HG02588 (cell line): ENCODE measurements at regions not wholly inside any gene's neighbourhood (a gene's known extent, or its start where the extent isn't known, plus 50 kb on each side); places are given as distances from the start of the nearest gene placed in this dataset.
"Not testable (repeated sequence)": the region's sequence is repeated elsewhere in the genome, so short reads cannot be mapped to it uniquely, and the experiment has no call there.

Experiments
- ATAC-seq: cut with Tn5 transposase; IDR thresholded peaks from one replicate; pipeline ENCODE4 v1.9.1; 2021; ENCODE audit warnings: mild to moderate bottlenecking, moderate library complexity; ENCODE audit not compliant: unreplicated experiment

DNA sequence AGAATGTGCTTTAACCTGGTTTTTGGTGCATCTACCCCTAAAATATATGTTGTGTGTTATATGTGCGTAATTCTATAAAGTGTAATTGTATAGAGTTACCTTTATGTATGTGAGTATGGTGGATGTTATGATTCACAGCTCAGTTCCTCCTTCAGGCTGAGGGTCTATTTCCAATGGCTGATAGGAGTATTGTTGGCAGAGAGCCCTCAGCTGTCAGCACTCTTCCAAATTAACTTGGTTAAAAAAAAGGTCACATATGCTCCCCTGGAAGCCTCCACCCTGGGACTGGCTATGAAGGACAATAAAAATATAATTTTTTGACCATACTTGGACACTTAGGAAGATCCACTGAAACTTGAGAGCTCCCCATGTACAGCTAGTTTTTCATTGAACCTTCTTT, 250.4 kb upstream of the CDH12 start:
- ATAC-seq, result no peak

DNA sequence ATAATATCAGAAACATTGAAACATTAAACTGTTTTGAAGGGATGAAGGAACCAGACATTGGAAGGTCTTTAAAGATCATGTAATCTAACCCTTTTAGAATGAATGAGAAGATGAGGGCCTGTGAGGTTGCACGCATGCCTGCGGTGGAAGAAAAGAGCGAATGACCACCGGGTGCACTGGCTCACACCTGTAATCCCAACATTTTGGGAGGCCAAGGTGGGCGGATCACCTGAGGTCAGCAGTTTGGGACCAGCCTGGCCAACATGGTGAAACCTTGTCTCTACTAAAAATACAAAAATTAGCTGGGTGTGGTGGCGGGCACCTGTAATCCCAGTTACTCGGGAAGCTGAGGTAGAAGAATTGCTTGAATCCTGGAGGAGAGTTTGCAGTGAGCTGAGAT, 242.3 kb upstream of the CDH12 start:
- ATAC-seq, result not testable (repeated sequence)

DNA sequence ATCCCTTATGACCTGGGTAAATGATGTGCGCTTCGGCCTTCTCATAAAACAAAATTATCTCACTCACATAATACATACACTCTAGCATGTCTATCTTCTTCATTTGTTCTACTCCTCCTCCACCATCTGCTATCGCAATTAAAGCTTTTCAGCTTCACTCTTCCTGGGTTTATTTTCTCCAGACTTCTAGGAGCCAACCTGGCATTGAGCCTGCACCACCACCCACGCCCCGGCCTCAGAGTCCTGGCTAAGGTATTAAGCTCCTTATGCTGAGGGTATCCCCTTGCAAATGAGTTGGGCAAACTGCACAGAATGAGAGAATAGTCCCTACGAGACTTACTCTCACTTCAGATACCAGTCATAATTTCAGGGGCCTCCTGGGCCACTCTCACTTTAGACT, 236.1 kb upstream of the CDH12 start:
- ATAC-seq, result no peak

DNA sequence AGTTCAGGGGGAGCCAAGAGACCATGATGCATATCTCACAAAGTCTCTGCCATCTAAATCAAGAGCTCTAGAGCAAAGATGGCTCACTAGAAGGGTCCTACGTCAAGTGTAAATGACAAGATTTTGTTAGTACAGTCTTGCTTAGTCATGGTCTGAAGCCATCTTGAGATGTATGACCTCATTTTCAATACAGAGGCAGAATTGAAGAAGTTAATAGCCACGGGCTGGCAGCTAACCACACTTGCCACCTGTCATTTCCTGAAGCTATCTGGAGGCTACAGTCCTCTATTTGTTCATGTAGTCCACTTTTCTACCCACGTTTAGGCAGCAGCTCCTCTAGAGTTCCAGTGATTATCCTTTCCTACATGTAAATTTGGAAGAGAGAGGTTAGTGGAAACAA, 231.7 kb upstream of the CDH12 start:
- peak; percentile 70 for ATAC-seq

DNA sequence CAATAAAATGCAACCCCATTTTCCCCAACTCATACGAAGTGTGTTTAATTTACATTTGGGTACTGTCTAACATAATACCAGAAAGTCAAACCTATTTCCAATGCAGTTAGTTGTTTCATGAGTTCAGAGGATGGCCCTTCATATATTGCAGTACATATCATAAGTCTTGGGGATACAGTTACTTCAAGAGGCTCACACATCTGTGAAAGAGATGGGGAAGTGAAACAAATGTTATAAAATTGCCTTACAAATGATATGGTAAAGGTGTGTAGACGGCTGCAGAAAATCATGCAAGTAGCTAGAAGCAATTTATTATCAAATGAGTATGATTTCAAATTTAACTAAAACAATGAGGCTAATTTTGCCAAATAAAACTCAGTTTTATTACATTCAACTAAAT, 219.0 kb upstream of the CDH12 start:
- peak; percentile 67 for ATAC-seq

DNA sequence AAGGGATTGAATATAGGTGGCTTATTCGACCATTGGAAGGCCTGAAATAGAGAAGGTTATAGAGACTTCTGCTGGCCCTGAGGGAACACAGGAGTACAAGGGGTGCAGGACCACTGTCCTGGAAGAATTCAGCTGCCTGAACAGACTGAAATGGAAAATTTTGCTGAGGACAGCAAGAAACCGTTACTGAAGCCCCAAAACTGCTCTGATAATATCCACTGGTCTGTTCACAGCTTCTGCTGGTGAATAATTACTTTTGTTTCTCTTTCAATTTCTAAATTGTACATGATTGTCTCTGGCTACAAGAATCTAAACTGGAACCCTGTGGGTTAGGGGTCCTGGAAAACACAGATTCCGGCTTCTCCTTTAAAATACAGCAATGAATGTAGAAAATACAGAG, 218.5 kb upstream of the CDH12 start:
- no peak for ATAC-seq

DNA sequence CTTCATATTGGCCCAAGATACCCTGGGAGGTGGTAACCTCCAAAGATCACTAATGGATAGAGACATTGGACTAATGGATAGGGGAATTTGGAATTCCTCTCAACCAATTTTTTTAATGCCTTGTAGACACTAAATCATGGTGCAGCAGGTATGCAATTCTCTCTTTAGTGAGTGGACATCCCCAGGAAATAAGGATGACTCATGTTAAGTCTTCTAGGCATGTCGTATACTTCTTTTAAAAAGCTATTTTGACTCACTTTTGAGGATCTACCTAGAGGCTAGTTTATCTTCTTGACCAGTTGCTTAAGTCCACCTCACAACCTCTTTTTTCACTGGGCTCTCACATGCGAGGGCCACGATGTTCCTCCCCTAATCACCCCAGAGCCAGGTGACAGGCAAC, 211.6 kb upstream of the CDH12 start:
- ATAC-seq, result no peak

DNA sequence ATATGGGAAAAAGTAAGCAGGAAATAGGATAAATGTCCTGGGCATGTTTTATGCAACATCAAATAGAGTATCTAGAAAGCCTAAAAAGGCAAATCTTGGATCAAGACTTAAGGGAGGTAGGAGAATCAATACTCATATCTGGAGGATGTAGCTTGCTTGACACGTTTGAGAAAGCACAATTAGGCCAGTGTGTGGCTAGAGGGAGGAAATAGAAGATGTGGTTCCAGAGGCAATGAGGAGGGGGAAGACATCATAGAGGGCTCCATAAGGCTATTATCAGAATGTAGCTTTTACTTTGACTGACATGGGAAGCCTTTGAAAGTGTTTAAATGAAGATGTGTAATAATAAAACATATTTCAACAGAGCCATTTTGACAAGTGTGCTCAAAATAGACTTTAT, 200.7 kb upstream of the CDH12 start:
- ATAC-seq, result no peak

DNA sequence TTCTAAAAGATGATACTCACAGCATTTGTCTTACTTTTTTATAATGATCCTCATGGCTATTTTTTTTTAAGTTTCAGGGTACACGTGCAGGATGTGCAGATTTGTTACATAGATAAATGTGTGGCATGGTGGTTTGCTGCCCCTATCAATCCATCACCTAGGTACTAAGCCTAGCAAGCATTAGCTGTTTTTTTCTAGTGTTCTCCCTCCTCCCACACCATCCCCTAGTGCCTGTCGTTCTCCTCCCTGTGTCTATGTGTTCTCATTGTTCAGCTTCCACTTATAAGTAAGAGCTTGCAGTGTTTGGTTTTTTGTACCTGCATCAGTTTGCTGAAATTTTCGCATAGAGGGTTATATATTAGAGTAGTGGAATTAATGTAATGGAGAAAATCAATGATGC, 189.1 kb upstream of the CDH12 start:
- ATAC-seq, result no peak

DNA sequence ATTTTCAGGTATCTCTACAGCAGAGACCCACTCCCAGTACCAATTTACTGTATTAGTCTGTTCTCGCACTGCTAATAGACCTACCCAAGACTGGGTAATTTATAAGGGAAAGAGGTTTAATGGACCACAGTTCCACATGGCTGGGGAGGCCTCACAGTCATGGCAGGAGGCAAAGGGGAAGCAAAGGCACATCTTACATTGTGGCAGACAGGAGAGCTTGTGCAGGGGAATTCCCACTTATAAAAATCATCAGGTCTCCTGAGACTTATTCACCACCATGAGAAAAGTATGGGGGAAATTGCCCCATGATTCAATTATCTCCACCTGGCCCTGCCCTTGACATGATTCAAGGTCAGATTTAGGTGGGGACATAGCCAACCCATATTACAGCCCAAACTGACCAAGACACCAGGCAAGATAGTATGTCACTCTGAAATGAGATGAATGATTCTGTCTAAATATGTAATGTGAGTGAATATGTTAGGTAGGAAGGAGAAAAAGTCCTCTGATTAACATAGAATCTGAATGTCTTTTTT, 182.5 kb upstream of the CDH12 start:
- ATAC-seq, result no peak

DNA sequence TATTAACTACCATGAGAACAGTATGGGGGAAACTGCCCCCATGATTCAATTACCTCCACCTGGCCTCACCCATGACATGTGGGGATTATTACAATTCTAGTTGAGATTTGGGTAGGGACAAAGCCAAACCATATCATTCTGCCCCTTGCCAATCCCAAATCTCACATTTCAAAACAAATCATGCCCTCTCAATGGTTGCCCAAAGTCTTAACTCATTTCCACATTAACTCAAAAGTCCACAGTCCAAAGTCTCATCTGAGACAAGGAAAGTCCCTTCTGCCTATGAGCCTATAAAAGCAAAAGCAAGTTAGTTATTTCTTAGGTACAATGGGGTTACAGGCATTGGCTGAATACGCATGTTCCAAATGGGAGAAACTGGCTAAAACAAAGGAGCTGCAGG, 180.7 kb upstream of the CDH12 start:
- ATAC-seq, result no peak

DNA sequence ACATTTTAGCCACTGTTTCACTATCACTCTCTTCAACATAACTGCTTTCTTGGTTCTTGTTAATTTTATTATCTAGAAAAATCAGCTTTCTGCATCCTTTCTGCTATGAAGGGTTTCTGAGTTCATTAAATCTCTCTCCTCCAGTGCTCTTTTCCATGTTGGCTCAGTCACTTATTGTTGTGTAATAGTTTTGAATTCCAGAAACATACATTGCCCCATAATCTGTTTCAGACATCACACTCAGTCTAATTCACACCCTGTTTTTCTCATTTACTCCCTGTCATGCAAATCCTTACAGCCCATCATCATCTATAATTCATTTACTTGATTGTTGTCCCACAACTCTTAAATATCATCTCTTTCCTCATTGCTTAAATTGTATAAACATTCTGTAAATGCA, 176.1 kb upstream of the CDH12 start:
- ATAC-seq, result no peak

DNA sequence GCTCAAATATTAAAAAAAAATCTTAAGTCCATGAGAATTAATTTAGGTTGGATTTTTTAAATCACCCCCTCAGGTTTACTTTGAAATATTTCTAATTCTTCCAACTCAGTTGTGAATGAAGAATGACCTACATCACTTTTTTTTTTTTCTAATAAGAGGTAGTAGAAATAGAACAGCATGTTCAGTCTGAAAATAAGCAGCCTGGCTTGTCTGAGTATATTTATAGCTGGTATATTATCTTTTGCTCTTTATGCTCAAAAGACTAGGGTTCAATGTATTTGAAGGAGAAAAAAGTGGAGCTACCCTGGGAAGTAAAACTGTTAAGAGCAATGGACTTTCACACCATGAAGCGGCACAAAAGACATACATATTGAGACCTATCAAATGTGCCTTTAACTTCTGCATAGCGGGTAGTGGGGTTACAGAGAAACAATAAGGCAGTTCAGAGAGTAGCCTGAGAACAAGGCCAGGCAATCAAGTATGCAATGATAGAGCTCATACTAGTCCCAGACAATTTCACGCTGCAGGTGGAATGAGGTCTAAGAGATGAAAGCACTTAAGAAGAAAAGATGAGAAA, 175.4 kb upstream of the CDH12 start:
- ATAC-seq, result no peak

DNA sequence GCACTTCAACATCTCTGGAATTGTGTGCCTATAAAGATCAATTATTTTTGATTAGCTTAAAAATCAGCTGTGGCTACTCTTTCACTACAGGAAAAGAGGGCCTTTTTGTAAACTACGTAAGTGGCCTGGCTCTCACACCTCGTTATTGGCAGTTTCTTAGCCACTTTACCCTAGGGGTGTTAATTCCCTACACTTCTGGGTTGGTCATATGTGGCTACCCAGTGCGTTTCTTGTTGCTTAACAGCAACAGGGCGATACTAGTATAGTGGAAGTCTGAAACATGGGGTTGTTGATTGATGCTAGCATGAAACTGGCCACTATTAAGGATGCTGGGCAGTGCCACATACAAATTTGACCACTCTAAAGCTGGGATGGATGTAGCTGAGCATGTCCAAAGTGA, 174.7 kb upstream of the CDH12 start:
- ATAC-seq, result no peak

DNA sequence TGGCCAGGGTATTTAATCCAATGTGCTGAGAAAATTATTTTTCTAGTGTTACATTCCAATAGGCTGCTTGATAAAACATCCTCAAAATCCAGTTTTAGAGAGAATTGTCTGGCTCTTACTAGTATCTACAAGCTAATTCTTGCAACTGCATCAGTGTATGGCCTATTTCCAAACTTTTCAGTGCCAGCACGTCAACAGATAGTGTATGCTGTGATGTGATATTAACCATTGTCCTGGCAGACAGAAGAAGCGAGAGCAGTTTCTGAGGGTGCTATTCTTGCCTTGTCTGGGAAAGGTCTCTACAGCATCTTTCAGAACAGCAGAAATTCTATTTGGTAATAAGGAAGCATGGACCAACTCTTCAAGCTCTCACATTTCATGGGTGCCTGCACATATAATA, 174.2 kb upstream of the CDH12 start:
- ATAC-seq, result no peak

DNA sequence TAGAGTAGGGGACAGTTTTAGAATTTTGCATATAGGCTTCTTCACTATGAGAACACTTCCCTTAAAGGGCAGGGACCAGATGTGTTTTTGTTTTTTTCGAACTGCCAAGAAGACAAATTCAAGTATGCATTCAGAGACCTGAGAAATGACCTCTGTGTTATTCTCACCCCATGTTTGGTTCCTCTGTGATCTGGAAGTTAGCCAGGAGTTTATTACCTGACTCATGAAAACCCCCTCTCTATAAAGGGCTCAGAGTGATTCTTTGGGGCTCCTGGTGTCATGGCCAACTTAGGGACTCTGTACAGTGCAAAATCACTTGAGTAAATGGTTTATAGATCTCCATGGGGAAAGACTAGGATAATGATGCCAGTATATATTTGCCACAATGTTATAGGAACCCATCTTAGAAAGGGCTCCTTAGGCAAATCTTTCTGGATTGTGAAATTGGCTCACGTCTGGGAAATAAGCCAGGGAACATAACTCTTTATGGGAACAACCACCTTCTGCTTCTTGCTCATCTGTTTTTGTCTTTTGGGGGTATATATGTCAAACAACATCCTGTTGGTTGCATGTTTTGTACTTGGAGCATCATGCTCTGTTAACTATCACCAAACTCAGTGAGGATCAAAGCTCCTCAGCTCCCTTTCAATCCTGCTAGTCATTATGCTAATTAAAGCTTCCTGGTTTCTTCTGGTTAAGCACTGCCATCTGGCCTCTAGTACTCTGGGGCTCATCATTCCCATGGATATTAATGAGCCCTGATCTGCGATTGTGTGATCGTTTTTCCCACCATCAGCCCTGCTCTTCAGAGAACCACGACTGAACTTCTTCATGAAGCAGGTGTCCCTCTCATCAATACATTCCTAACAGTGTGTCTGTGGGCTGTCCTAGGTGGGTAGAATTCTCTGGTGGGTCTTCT, 173.4 kb upstream of the CDH12 start:
- ATAC-seq, result no peak

DNA sequence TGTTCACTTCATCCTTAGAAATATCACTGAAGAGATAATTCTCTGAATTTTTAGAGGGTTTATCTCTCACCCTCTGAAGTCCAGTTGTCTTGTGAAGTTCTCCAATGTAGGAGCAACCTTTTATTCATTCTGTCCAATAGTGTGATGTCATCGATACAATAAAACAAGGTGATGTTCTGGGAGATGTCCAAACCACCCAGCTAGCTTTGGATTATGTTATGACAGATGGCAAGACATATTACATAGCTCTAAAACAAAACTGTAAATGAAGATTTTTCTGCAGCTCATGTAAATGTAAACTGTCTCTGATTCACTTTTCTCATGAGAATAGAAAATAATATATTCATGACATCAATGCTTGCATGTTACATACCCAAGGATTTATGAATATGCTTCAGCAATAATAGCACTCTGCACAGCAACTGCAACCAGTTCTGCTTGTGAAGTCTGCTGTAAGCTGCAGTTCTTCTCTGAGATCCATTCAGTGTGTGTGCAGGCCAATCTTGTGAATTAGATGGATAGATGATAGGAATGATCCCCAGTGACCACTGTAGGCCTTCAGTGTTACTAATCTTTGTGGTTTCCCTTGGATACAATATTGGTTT, 172.6 kb upstream of the CDH12 start:
- no peak for ATAC-seq

DNA sequence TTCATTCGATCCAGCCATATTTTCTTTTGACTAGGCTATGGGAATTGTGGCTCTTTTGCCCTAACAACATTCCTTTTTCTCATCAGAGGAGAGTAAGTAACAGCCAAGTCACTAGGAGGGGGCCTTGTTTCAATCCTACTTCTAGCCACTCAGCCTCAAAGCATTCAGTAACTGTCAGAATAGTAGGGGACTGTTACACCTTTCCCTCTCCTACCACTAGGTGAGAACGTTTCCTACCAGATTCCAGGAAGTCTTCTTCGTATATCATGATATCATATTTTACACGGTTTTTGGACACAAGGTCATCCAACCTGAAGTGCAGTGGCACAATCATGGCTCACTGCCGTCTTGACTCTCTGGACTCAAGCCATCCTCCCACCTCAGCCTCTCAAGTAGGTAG, 171.3 kb upstream of the CDH12 start:
- ATAC-seq, result no peak

DNA sequence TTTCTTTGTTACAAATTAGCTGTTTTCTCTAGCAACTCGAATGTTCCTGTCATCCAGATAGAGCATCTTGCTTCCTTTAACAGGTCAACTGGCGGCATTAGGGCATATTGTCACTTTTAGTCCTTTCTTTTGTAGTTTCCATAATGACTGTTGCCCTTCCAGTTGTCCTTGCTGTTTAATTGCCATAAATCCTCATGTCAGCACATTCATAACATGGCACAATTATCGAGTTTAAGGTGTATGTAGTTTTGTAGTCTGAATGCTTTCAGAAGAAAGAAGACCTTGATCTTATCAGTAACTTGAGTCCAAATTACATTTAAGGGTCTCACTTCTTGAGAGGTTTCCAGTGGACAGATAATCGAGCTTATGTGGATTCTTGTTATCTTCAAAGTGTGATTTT, 161.7 kb upstream of the CDH12 start:
- ATAC-seq, result no peak

DNA sequence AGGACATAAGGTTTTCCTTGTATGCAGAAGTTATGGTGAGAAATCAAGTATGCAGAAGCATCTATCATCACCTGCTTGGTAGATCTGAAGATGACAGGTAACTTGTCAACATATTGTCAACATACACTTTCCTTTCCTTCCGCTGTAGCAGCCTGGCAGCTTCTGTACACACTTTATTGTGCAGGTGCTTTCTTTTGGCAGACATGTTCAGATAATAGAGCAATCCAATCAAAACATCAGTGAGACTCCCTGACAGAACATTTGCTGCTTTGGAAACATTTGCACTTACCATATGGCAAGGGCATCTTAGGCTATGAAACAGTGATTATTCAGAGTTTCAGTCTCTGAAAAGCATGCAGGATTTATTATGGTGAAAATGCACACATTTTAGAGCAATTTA, 161.1 kb upstream of the CDH12 start:
- ATAC-seq, result no peak

DNA sequence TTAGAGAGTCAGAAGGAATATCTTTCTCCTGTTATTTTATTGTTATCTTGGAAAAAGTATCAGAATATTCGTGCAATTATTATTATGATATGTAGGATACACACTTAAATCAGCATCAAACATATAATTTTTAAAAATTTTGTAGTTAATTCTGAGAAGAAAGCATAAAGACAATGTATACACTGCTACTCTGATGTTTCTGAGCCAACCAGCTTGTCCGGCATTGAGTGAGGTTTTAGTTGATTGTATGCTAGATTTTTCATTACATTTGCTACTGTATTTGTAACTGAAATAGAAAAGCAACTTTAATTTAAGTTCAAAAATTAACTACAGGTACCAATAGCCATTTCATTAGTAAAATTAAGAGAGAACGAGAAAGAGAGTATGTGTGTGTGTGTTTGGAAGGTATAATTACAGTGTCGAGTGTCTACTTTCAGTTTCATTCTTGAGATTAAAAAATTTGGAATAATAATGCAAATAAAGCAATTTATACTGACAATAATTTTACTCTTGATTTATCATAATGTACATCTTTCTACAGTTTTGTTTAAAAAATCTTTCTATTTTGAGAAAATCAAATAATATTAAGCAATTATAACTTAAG, 160.4 kb upstream of the CDH12 start:
- ATAC-seq, result no peak

DNA sequence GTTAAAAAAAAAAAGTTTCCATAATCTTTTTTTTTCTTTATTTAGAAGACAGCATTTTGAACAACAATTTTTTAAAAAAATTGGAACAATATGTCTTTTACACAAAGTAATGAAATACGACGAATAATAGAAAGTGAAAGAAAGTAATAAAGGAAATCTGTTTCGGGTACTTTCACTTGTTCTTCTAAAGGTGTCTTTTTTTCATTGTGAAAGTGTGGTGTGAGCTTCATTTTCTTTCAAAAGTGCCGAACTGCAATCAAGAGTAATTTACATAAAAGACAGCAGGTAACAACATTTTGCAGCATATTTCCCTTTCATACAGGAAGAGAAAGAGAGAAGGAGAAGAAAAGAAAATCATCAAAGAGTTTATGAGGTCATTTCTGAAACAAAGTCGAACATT, 159.7 kb upstream of the CDH12 start:
- peak; percentile 55 for ATAC-seq
